ENCODE measurements at regions not wholly inside any gene's neighbourhood (a gene's known extent, or its start where the extent isn't known, plus 50 kb on each side); places are given as distances from the start of the nearest gene placed in this dataset.

GRCh38 chr2:8533923-8534322, 147.9 kb upstream of the ID2 start:
- no peak for DNase-seq (ENCODE audit: low read depth)
- TF ChIP-seq, protein P1, sequence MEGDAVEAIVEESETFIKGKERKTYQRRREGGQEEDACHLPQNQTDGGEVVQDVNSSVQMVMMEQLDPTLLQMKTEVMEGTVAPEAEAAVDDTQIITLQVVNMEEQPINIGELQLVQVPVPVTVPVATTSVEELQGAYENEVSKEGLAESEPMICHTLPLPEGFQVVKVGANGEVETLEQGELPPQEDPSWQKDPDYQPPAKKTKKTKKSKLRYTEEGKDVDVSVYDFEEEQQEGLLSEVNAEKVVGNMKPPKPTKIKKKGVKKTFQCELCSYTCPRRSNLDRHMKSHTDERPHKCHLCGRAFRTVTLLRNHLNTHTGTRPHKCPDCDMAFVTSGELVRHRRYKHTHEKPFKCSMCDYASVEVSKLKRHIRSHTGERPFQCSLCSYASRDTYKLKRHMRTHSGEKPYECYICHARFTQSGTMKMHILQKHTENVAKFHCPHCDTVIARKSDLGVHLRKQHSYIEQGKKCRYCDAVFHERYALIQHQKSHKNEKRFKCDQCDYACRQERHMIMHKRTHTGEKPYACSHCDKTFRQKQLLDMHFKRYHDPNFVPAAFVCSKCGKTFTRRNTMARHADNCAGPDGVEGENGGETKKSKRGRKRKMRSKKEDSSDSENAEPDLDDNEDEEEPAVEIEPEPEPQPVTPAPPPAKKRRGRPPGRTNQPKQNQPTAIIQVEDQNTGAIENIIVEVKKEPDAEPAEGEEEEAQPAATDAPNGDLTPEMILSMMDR (conservative IDR thresholded peaks at IDR 0.05; ENCODE audit: control insufficient read depth, insufficient read depth, low read depth, low read length): no peak
- H3K4me3 ChIP-seq (ENCODE audit: control insufficient read depth, low read depth, low read length): no peak overlapping the region

DNA sequence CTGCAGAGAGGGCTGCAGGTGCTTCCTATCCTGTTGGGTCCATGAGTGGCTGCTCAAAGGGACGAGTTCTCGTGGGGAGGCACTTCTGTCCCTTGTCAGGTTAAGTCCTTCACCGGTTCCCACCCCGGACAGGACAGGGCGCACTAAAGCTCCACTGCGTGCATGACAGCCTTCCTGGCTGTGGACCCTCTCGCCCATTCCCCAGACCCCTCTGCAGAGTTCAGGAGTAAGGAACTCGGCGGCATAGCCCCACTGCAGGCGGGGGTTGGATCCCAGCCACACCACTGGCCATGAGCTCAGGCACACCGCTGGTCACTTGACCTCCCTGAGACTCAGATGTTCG, 147.5 kb upstream of the ID2 start:
- DNase-seq (ENCODE audit: low read depth): no peak

GRCh38 chr2:8534729-8535468, 147.0 kb upstream of the ID2 start:
- peak; percentile 77 for DNase-seq (ENCODE audit: low read depth)
- H3K4me3 ChIP-seq (ENCODE audit: control insufficient read depth, low read depth, low read length): no peak overlapping the region
- TF ChIP-seq, protein P1 (conservative IDR thresholded peaks at IDR 0.05; ENCODE audit: control insufficient read depth, insufficient read depth, low read depth, low read length): no peak

More for the DNA sequence above, 147.5 kb upstream of the ID2 start:
- no peak overlapping the region for H3K4me3 ChIP-seq (ENCODE audit: control insufficient read depth, low read depth, low read length)
- TF ChIP-seq, protein P1 (conservative IDR thresholded peaks at IDR 0.05; ENCODE audit: control insufficient read depth, insufficient read depth, low read depth, low read length): no peak

DNA sequence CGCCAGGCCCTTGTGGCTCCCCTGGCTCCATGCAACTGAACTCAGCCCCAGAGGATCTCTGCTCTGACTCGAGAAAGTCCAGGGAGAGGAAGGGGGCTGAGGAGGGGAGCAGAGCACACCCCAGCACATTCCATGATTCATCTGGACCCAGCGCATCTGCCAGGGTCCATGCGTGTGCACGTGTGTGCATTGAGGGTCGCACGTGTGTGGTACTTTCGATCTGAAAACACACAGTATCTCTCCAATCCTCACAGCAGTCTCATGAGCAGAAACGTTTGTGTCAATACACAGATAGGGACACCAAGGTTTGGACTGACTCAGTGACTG, 146.4 kb upstream of the ID2 start:
- TF ChIP-seq, protein P1 (conservative IDR thresholded peaks at IDR 0.05; ENCODE audit: control insufficient read depth, insufficient read depth, low read depth, low read length): no peak
- H3K4me3 ChIP-seq (ENCODE audit: control insufficient read depth, low read depth, low read length): no peak overlapping the region
- no peak for DNase-seq (ENCODE audit: low read depth)

GRCh38 chr2:8535821-8536685, 145.8 kb upstream of the ID2 start:
- peak; percentile 19 for DNase-seq (ENCODE audit: low read depth)
- TF ChIP-seq, protein P1 (conservative IDR thresholded peaks at IDR 0.05; ENCODE audit: control insufficient read depth, insufficient read depth, low read depth, low read length): no peak
- H3K4me3 ChIP-seq (ENCODE audit: control insufficient read depth, low read depth, low read length): no peak overlapping the region

DNA sequence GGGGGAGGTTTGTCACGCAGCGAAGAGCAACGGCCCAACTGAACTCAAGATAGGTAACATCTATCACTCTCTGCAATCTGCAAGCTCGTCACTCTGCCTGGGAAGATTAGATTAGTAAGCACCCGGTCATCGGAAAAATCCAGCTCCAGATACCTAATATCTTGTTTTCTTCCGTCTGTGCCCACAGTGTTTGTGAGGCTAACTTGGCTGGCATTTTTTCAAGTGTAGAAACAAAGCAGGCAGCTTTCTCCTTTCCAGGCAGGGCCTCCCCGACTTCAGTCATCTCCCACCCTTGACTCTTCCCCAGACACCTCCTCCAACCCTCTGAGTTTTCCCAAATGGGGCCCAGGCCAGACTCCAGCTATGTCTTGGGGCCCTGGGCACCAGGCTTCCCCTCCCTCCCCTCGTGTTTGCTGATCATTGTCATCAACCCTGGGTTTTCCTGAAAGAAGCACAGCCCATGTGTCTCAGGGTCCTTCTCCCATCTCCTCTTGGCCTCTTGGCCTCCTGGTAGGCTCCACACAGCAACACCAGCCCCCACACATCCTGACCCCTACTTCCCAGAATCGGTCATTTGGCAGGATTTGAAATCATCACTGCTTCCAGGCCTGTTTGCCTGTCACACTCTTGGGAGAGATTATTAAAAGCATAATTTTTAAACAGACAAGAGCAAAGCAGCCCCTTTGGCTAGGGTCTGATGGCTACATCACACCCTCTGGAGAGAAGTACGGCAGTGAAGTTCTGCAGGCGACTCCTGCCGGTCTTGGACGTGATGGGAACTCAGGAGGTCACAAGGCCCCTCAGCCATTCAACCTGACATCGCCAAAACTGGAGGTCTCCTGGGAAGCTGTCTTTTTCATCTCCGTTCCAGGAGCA, 144.9 kb upstream of the ID2 start:
- peak; percentile 48 for DNase-seq (ENCODE audit: low read depth)
- TF ChIP-seq, protein P1 (conservative IDR thresholded peaks at IDR 0.05; ENCODE audit: control insufficient read depth, insufficient read depth, low read depth, low read length): no peak
- H3K4me3 ChIP-seq (ENCODE audit: control insufficient read depth, low read depth, low read length): no peak overlapping the region

All from fibroblast of mammary gland (primary cell).